Thoracic aorta (tissue), 2 donors: ENCODE measurements at regions not wholly inside any gene's neighbourhood (a gene's known extent, or its start where the extent isn't known, plus 50 kb on each side); places are given as distances from the start of the nearest gene placed in this dataset.

Experiments
- ATAC-seq: fragments of 150-250 bp; one replicate; pipeline ENCODE4 v1.8.0; 2017; ENCODE audit warnings: low read depth; ENCODE audit not compliant: insufficient number of reproducible peaks, low FRiP score
- DNase-seq: peaks from one replicate; pipeline ENCODE4 v3.0.0-alpha.2; 2020; ENCODE audit warnings: low spot score
- H3K27ac ChIP-seq, 2 donors: fragments of 200-600 bp; sonication (generic); 1 replicate in 1 of 2; 2 replicates in 1 of 2; pipeline ENCODE4 v1.5.1; 2016; ENCODE audit warnings: mild to moderate bottlenecking in 2 of 2, moderate library complexity in 2 of 2
- H3K27me3 ChIP-seq: fragments of 200-600 bp; sonication (generic); replicated peaks from 2 replicates; pipeline ENCODE4 v1.6.0; 2016; ENCODE audit warnings: mild to moderate bottlenecking; ENCODE audit not compliant: insufficient read depth
- H3K36me3 ChIP-seq: fragments of 200-600 bp; sonication (generic); one replicate; pipeline ENCODE4 v1.5.1; 2016
- H3K4me1 ChIP-seq, 2 donors: fragments of 200-600 bp; sonication (generic); 1 replicate in 1 of 2; 2 replicates in 1 of 2; pipeline versions ENCODE4 v1.5.1 to v1.6.0; 2016; ENCODE audit warnings: low read depth in 2 of 2, mild to moderate bottlenecking in 1 of 2; ENCODE audit not compliant: control insufficient read depth in 1 of 2
- H3K4me3 ChIP-seq: fragments of 200-600 bp; sonication (generic); 2 replicates; pipeline ENCODE4 v1.5.1; 2016; ENCODE audit warnings: mild to moderate bottlenecking
- H3K9me3 ChIP-seq: fragments of 200-600 bp; sonication (generic); 2 replicates; pipeline ENCODE4 v1.5.1; 2016
- TF ChIP-seq, protein P1 (sequence below): fragments of 200-600 bp; sonication (generic); IDR thresholded peaks from one replicate; pipeline ENCODE4 v1.5.1; 2019; ENCODE audit warnings: antibody characterized with exemption

DNA sequence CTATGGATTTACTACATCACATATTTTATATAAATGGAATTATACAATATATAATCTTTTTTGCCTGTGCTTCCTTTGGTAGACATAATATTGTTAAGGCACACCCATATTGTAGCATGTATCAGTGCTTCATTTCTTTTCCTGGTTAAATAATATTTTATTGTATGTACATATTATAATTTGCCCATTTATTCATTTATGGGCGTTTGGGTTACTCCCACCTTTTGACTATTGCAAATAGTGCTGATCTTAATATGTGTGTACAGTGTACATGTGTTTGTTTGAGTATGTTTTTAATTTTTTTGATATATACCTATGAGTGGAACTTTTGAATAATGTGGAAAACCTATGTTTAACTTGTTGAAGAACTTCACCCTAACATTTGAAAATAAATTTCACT, 804.2 kb downstream of the DHX35 start:
- TF ChIP-seq, protein P1, sequence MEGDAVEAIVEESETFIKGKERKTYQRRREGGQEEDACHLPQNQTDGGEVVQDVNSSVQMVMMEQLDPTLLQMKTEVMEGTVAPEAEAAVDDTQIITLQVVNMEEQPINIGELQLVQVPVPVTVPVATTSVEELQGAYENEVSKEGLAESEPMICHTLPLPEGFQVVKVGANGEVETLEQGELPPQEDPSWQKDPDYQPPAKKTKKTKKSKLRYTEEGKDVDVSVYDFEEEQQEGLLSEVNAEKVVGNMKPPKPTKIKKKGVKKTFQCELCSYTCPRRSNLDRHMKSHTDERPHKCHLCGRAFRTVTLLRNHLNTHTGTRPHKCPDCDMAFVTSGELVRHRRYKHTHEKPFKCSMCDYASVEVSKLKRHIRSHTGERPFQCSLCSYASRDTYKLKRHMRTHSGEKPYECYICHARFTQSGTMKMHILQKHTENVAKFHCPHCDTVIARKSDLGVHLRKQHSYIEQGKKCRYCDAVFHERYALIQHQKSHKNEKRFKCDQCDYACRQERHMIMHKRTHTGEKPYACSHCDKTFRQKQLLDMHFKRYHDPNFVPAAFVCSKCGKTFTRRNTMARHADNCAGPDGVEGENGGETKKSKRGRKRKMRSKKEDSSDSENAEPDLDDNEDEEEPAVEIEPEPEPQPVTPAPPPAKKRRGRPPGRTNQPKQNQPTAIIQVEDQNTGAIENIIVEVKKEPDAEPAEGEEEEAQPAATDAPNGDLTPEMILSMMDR: no peak
- peaks cover 16% of the 10 kb centered on the region for H3K9me3 ChIP-seq
- no peaks in the 10 kb centered on the region for H3K4me1 ChIP-seq
- ATAC-seq (no peak), DNase-seq (no peak)
- no peaks in the 10 kb centered on the region for H3K27me3 ChIP-seq
- H3K27ac ChIP-seq: no peak overlapping the region
- H3K4me3 ChIP-seq: no peak overlapping the region
- no peaks in the 10 kb centered on the region for H3K36me3 ChIP-seq

GRCh38 chr20:39762716-39763115, 800.6 kb downstream of the DHX35 start:
- Histone ChIP-seq H3K9me3 (peaks cover under 1% of the 10 kb centered on the region), H3K27ac (no peak overlapping the region), H3K4me1 (no peaks in the 10 kb centered on the region), H3K36me3 (no peaks in the 10 kb centered on the region), H3K4me3 (no peak overlapping the region), H3K27me3 (no peaks in the 10 kb centered on the region)
- TF ChIP-seq, protein P1: no peak
- no peak for DNase-seq
- ATAC-seq: no peak

- no peak for ATAC-seq
Measured at GRCh38 chr20:39758876-39759275, 796.7 kb downstream of the DHX35 start.

GRCh38 chr20:39756828-39757227, 794.7 kb downstream of the DHX35 start:
- Histone ChIP-seq H3K27me3 (no peaks in the 10 kb centered on the region), H3K36me3 (no peaks in the 10 kb centered on the region), H3K9me3 (no peaks in the 10 kb centered on the region), H3K4me3 (no peak overlapping the region), H3K27ac (no peak overlapping the region), H3K4me1 (no peaks in the 10 kb centered on the region)
- no peak for ATAC-seq
- DNase-seq: no peak
- TF ChIP-seq, protein P1: no peak

More at GRCh38 chr20:39758876-39759275, 796.7 kb downstream of the DHX35 start:
- TF ChIP-seq, protein P1: no peak
- H3K4me3 ChIP-seq: no peak overlapping the region
- H3K27me3 ChIP-seq: no peaks in the 10 kb centered on the region
- no peaks in the 10 kb centered on the region for H3K4me1 ChIP-seq
- H3K36me3 ChIP-seq: no peaks in the 10 kb centered on the region
- H3K9me3 ChIP-seq: no peaks in the 10 kb centered on the region
- no peak overlapping the region for H3K27ac ChIP-seq
- DNase-seq: no peak

DNA sequence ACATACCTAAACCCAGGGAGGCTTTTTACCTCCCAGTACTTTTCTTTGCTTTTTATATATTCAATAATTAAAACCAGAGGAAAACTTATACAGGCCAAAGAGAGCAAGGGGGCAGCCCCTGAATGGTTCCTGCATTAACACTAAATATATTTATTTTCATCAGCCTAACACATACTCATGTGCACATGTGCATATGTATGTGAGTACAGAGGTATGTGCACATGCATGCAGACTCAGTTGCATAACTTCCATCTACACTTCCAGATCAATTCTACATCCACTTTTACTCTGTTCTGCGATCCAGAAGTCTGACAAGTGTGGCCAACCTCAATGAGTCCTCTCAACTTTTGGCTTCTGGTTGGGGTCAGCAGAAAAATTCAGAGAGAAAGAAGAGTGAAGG, 794.2 kb downstream of the DHX35 start:
- DNase-seq: no peak
- Histone ChIP-seq H3K36me3 (no peaks in the 10 kb centered on the region), H3K27ac (no peak overlapping the region), H3K27me3 (no peaks in the 10 kb centered on the region), H3K4me1 (no peaks in the 10 kb centered on the region), H3K9me3 (no peaks in the 10 kb centered on the region), H3K4me3 (no peak overlapping the region)
- ATAC-seq: no peak
- TF ChIP-seq, protein P1: no peak
